H1 (cell line): ENCODE measurements at regions not wholly inside any gene's neighbourhood (a gene's known extent, or its start where the extent isn't known, plus 50 kb on each side); places are given as distances from the start of the nearest gene placed in this dataset.

Experiments used
- CTCF ChIA-PET: fragments of 300-600 bp; sonication (Branson Sonifier 250); formaldehyde crosslinking; loops from one replicate; lab custom pipeline; 2021; ENCODE audit not compliant: partially characterized antibody; lab: Charles Lee
- POLR2A ChIA-PET: fragments of 300-600 bp; sonication (Branson Sonifier 250); formaldehyde crosslinking; loops from one replicate; lab custom pipeline; 2021; ENCODE audit warnings: inconsistent platforms; ENCODE audit not compliant: partially characterized antibody; lab: Charles Lee
- DNase-seq, 2 experiments: peaks; one replicate each; pipeline versions ENCODE4 v3.0.0 to v3.0.0-alpha.2; 2010 to 2022; ENCODE audit warnings: low spot score in 2 of 2, low read depth in 1 of 2, mixed read lengths in 1 of 2
- FAIRE-seq: peaks from 2 replicates; lab custom pipeline; 2011; peaks lifted over from hg19 to GRCh38; lab: Jason Lieb, UNC
- H2AFZ ChIP-seq: 2 replicates; pipeline ENCODE4 v1.8.1; 2012; ENCODE audit warnings: low read length, inconsistent platforms
- H2AK5ac ChIP-seq: 2 replicates; pipeline ENCODE4 v1.6.1; 2013; ENCODE audit warnings: low read depth, low read length
- H2BK120ac ChIP-seq: replicated peaks from 2 replicates; pipeline ENCODE3; 2013; ENCODE audit warnings: low read depth, low read length, inconsistent platforms
- H2BK12ac ChIP-seq: 2 replicates; pipeline ENCODE4 v1.6.1; 2013; ENCODE audit warnings: low read depth, low read length
- H2BK15ac ChIP-seq: 2 replicates; pipeline ENCODE4 v1.6.1; 2013; ENCODE audit warnings: low read length
- H2BK20ac ChIP-seq: 2 replicates; pipeline ENCODE4 v1.6.1; 2013; ENCODE audit warnings: low read length
- H2BK5ac ChIP-seq: 2 replicates; pipeline ENCODE4 v1.6.1; 2013; ENCODE audit warnings: low read depth, low read length
- H3K14ac ChIP-seq: 2 replicates; pipeline ENCODE4 v1.6.1; 2013; ENCODE audit warnings: inconsistent platforms; ENCODE audit not compliant: insufficient read length
- H3K18ac ChIP-seq: 2 replicates; pipeline ENCODE4 v1.6.1; 2013; ENCODE audit warnings: low read length; ENCODE audit errors: extremely low read depth
- H3K23ac ChIP-seq: 2 replicates; pipeline ENCODE4 v1.6.1; 2013; ENCODE audit warnings: inconsistent platforms; ENCODE audit not compliant: insufficient read length
- H3K23me2 ChIP-seq: 2 replicates; pipeline ENCODE4 v1.6.1; 2013; ENCODE audit warnings: low read depth, low read length
- H3K27ac ChIP-seq: 2 replicates; pipeline ENCODE4 v1.6.1; 2011; ENCODE audit warnings: low read depth, low read length, inconsistent platforms
- H3K27me3 ChIP-seq, 4 experiments: replicated peaks in 1 of 4; 1 replicate in 1 of 4; 2 replicates in 3 of 4; pipeline versions ENCODE4 v1.6.1 to v1.8.1; 2011 to 2013; ENCODE audit warnings: low read length in 3 of 4, mild to moderate bottlenecking in 3 of 4, inconsistent platforms in 2 of 4, mixed read lengths in 2 of 4, moderate library complexity in 1 of 4; ENCODE audit not compliant: control insufficient read depth in 3 of 4, insufficient read depth in 3 of 4; ENCODE audit errors: extremely low read depth in 1 of 4
- H3K36me3 ChIP-seq, 4 experiments: 2 replicates each; pipeline versions ENCODE4 v1.6.1 to v1.8.1; 2011 to 2013; ENCODE audit warnings: mild to moderate bottlenecking in 4 of 4, low read length in 3 of 4, moderate library complexity in 2 of 4, control low read depth in 1 of 4, inconsistent platforms in 1 of 4; ENCODE audit not compliant: insufficient read depth in 4 of 4, control insufficient read depth in 2 of 4
- H3K4ac ChIP-seq: replicated peaks from 2 replicates; pipeline ENCODE3; 2013; ENCODE audit warnings: low read length, low read depth, mixed read lengths, inconsistent platforms; ENCODE audit not compliant: insufficient read length
- H3K4me1 ChIP-seq, 4 experiments: replicated peaks in 1 of 4; 1 replicate in 1 of 4; 2 replicates in 3 of 4; pipeline versions ENCODE4 v1.6.1 to v1.8.1; 2011 to 2013; ENCODE audit warnings: low read length in 3 of 4, inconsistent platforms in 2 of 4, mixed read lengths in 1 of 4; ENCODE audit not compliant: insufficient read depth in 4 of 4, control insufficient read depth in 3 of 4
- H3K4me2 ChIP-seq, 2 experiments: 2 replicates each; pipeline versions ENCODE4 v1.6.1 to v1.8.1; 2011 to 2013; ENCODE audit warnings: low read depth in 2 of 2, low read length in 2 of 2, control low read depth in 1 of 2, inconsistent platforms in 1 of 2, mild to moderate bottlenecking in 1 of 2; ENCODE audit not compliant: insufficient read depth in 1 of 2
- H3K4me3 ChIP-seq, 4 experiments: fragments of 200-600, 300-600 bp in 1 of 4; sonication (generic), shearing (Covaris generic), sonication (Bioruptor Twin) in 1 of 4; 2 replicates each; pipeline versions ENCODE4 v1.5.1 to v1.8.1; 2011 to 2016; ENCODE audit warnings: low read length in 4 of 4, low read depth in 3 of 4, control low read depth in 2 of 4, inconsistent platforms in 2 of 4, mild to moderate bottlenecking in 2 of 4, mixed read lengths in 1 of 4, moderate library complexity in 1 of 4; ENCODE audit not compliant: insufficient read depth in 2 of 4; ENCODE audit errors: extremely low read depth in 1 of 4
- H3K56ac ChIP-seq: replicated peaks from 2 replicates; pipeline ENCODE3; 2013; ENCODE audit warnings: low read depth, mild to moderate bottlenecking, mixed read lengths, low read length, inconsistent platforms; ENCODE audit not compliant: insufficient read length
- H3K79me1 ChIP-seq: 2 replicates; pipeline ENCODE4 v1.6.1; 2013; ENCODE audit warnings: low read depth, low read length, control low read depth
- H3K79me2 ChIP-seq, 2 experiments: 2 replicates each; pipeline versions ENCODE4 v1.6.1 to v1.8.1; 2012 to 2013; ENCODE audit warnings: low read length in 2 of 2, mild to moderate bottlenecking in 2 of 2, inconsistent platforms in 1 of 2; ENCODE audit not compliant: insufficient read depth in 2 of 2, control insufficient read depth in 1 of 2
- H3K9ac ChIP-seq, 4 experiments: replicated peaks in 1 of 4; 1 replicate in 1 of 4; 2 replicates in 3 of 4; pipeline versions ENCODE4 v1.6.1 to v1.8.1; 2011 to 2013; ENCODE audit warnings: low read depth in 3 of 4, low read length in 3 of 4, control low read depth in 2 of 4, mild to moderate bottlenecking in 2 of 4, moderate library complexity in 2 of 4, inconsistent platforms in 1 of 4; ENCODE audit errors: extremely low read depth in 1 of 4
- H3K9me3 ChIP-seq, 2 experiments: 2 replicates each; pipeline versions ENCODE4 v1.6.1 to v1.8.1; 2012 to 2013; ENCODE audit warnings: mild to moderate bottlenecking in 2 of 2, moderate library complexity in 2 of 2, control low read depth in 1 of 2, inconsistent platforms in 1 of 2, low read depth in 1 of 2, low read length in 1 of 2, mixed read lengths in 1 of 2; ENCODE audit not compliant: insufficient read depth in 2 of 2
- H4K20me1 ChIP-seq, 2 experiments: replicated peaks in 1 of 2; 2 replicates each; pipeline versions ENCODE3 to v1.8.1; 2011 to 2013; ENCODE audit warnings: inconsistent platforms in 2 of 2, low read length in 2 of 2, mild to moderate bottlenecking in 1 of 2; ENCODE audit not compliant: insufficient read depth in 2 of 2, control insufficient read depth in 1 of 2
- H4K5ac ChIP-seq: 2 replicates; pipeline ENCODE4 v1.6.1; 2013; ENCODE audit warnings: low read length, low read depth, mixed read lengths, inconsistent platforms; ENCODE audit not compliant: insufficient read length
- H4K8ac ChIP-seq: 2 replicates; pipeline ENCODE4 v1.8.0; 2013; ENCODE audit warnings: mild to moderate bottlenecking, moderate library complexity, low read length, inconsistent platforms; ENCODE audit not compliant: insufficient read depth; ENCODE audit errors: extremely low read depth
- H4K91ac ChIP-seq: replicated peaks from 2 replicates; pipeline ENCODE3; 2013; ENCODE audit warnings: low read length, mixed read lengths, inconsistent platforms; ENCODE audit not compliant: insufficient read length
- ASH2L ChIP-seq: fragments of 200-600, 300-600 bp; sonication (generic); IDR thresholded peaks from one replicate; pipeline ENCODE4 v1.7.1; 2017; ENCODE audit warnings: low read length
- BACH1 ChIP-seq: IDR thresholded peaks from 2 replicates; pipeline ENCODE4 v1.6.1; 2012; ENCODE audit warnings: low read length, improper control_type of control experiment
- CTCF ChIP-seq, 3 experiments: IDR thresholded peaks; 1 replicate in 2 of 3; 2 replicates in 1 of 3; pipeline versions ENCODE4 v1.5.1 to v1.6.1; 2011; ENCODE audit warnings: low read length in 3 of 3, mild to moderate bottlenecking in 3 of 3, inconsistent platforms in 2 of 3, low read depth in 1 of 3, moderate library complexity in 1 of 3; ENCODE audit not compliant: insufficient read depth in 1 of 3; ENCODE audit errors: control extremely low read depth in 1 of 3
- EZH2 ChIP-seq: fragments of 200-600 bp; sonication (generic); IDR thresholded peaks from 2 replicates; pipeline ENCODE4 v1.7.1; 2012; ENCODE audit warnings: low read depth, mild to moderate bottlenecking, moderate library complexity, low read length, inconsistent platforms; ENCODE audit not compliant: severe bottlenecking
- FOSL1 ChIP-seq: IDR thresholded peaks from 2 replicates; pipeline ENCODE4 v1.6.1; 2011; ENCODE audit warnings: mild to moderate bottlenecking, low read depth, low read length, moderate library complexity; ENCODE audit not compliant: insufficient read depth
- RAD21 ChIP-seq, 2 experiments: IDR thresholded peaks in 1 of 2; conservative IDR thresholded peaks in 1 of 2; 2 replicates each; pipeline ENCODE4 v1.6.1; 2011; ENCODE audit warnings: low read depth in 2 of 2, low read length in 2 of 2, improper control_type of control experiment in 1 of 2, inconsistent platforms in 1 of 2, mild to moderate bottlenecking in 1 of 2, moderate library complexity in 1 of 2
- RXRA ChIP-seq: IDR thresholded peaks from 2 replicates; pipeline ENCODE4 v1.6.1; 2011; ENCODE audit warnings: low read depth, mild to moderate bottlenecking, low read length, moderate library complexity; ENCODE audit not compliant: insufficient read depth
- SP1 ChIP-seq: IDR thresholded peaks from 2 replicates; pipeline ENCODE4 v1.6.1; 2011; ENCODE audit warnings: low read depth, low read length
- SRF ChIP-seq: IDR thresholded peaks from 2 replicates; pipeline ENCODE4 v1.6.1; 2011; ENCODE audit warnings: mild to moderate bottlenecking, low read depth, low read length, moderate library complexity
- WGBS, 2 experiments: shearing (Covaris generic) in 1 of 2; methylation state at CpG; one replicate each; pipeline versions ENCODE4 v1.1.6 to v1.1.7; 2013 to 2015; ENCODE audit warnings: low lambda C conversion rate in 2 of 2, mixed read lengths in 2 of 2, inconsistent platforms in 1 of 2, low coverage in 1 of 2, missing lambda C conversion rate in 1 of 2; ENCODE audit not compliant: insufficient replicate concordance in 2 of 2, insufficient coverage in 1 of 2, insufficient read length in 1 of 2; ENCODE audit errors: extremely low coverage in 1 of 2, missing lambda C conversion rate in 1 of 2; 5-methylcytosine and 5-hydroxymethylcytosine counted together
- TF ChIP-seq, protein P1 (sequence below): IDR thresholded peaks from 2 replicates; pipeline ENCODE4 v1.6.1; 2012; ENCODE audit warnings: inconsistent platforms

DNA sequence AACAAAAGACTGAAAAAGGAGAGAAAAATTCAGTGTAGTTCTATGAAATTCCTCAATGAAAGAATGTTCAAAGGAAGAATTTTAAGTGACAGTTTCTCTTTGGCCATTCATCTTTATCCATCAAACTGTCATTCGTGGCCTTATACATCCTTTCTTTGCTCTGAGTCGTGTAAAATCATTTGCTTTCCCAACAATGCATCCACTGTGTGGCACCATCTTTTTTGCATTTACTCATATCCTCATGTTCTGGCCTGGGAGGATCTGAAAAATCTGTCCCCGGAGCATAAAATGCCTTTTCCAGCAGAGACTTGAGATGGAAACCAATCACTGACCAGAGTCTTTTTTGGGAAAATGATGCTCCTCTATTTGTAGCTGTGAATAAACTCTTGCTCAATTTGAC is 240.3 kb upstream of the ETAA1 start:
- H4K91ac ChIP-seq: no peak overlapping the region
- H3K4me1 ChIP-seq: no peaks in the 10 kb centered on the region
- H2AFZ ChIP-seq: no peak overlapping the region
- POLR2A ChIA-PET: no interaction called here
- no peak for DNase-seq
- H3K9me3 ChIP-seq: no peaks in the 10 kb centered on the region
- H3K27me3 ChIP-seq: no peaks in the 10 kb centered on the region
- no peak for FAIRE-seq
- H2BK5ac ChIP-seq: no peak overlapping the region
- CTCF ChIA-PET: no interaction called here
- H3K23me2 ChIP-seq: no peaks in the 10 kb centered on the region
- no peak overlapping the region for H3K4ac ChIP-seq
- H2BK20ac ChIP-seq: no peak overlapping the region
- no peak overlapping the region for H2BK12ac ChIP-seq
- H3K36me3 ChIP-seq: no peaks in the 10 kb centered on the region
- H4K5ac ChIP-seq: no peak overlapping the region
- H3K27ac ChIP-seq: no peak overlapping the region
- no peak overlapping the region for H2BK120ac ChIP-seq
- H3K79me2 ChIP-seq: no peaks in the 10 kb centered on the region
- WGBS, 2 experiments: 79% methylated on average over 3 of the region's 3 CpGs; no CpG with 5 or more reads in 1 of the 2 experiments
- no peaks in the 10 kb centered on the region for H4K20me1 ChIP-seq
- no peak overlapping the region for H3K9ac ChIP-seq
- H3K4me2 ChIP-seq: no peak overlapping the region
- no peak overlapping the region for H2AK5ac ChIP-seq
- H2BK15ac ChIP-seq: no peak overlapping the region
- no peak overlapping the region for H3K4me3 ChIP-seq
- no peak overlapping the region for H4K8ac ChIP-seq
- no peaks in the 10 kb centered on the region for H3K79me1 ChIP-seq
- TF ChIP-seq, protein P1, sequence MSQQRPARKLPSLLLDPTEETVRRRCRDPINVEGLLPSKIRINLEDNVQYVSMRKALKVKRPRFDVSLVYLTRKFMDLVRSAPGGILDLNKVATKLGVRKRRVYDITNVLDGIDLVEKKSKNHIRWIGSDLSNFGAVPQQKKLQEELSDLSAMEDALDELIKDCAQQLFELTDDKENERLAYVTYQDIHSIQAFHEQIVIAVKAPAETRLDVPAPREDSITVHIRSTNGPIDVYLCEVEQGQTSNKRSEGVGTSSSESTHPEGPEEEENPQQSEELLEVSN: no peak
- TF ChIP-seq RAD21 (IDR thresholded peaks at IDR 0.05 in 1 of 2, conservative IDR thresholded peaks at IDR 0.05 in 1 of 2; ENCODE audit: low read depth in 2 of 2, low read length in 2 of 2) (no peak), CTCF (IDR thresholded peaks at IDR 0.05; ENCODE audit: control extremely low read depth in 1 of 3, insufficient read depth in 1 of 3, low read depth in 1 of 3, low read length in 3 of 3) (no peak), RXRA (no peak), ASH2L (no peak), EZH2 (no peak), SP1 (no peak), BACH1 (no peak), FOSL1 (no peak), SRF (no peak)
- no peak overlapping the region for H3K18ac ChIP-seq
- H3K14ac ChIP-seq: no peak overlapping the region
- H3K23ac ChIP-seq: no peak overlapping the region
- H3K56ac ChIP-seq: no peak overlapping the region
